ENCODE measurements at regions not wholly inside any gene's neighbourhood (a gene's known extent, or its start where the extent isn't known, plus 50 kb on each side); places are given as distances from the start of the nearest gene placed in this dataset.

DNA sequence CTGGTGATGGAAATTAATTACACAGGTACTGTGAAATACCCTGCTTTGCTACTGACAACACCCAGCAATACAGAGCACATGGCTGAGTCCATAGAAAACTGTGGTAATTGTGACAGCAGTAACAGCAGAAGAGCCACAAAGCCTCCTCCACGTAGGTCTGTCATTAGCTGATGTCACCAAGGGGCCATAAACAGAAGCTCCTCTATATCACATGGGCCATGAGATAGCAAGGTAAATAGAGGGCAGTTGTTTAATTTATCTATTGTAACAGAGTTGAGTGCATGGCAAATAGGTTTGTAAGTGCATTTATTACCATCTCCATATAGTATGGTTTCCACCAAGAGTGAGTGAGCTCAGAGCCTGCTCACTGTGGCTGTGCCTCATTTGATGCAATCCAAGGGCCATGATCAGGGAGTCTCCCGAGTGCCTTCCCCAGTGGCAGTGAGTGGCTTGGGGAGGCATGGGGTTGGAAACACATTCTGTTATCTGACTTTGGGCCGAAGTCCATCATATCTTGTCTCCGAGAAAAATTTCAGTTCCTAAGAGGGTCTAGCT, 281.2 kb downstream of the SKAP2 start (continued):
- no peak for TF ChIP-seq ZNF217 (IDR thresholded peaks at IDR 0.05)
- TF ChIP-seq IRF3 (IDR thresholded peaks at IDR 0.05) = no peak
- TF ChIP-seq FOXK2 (IDR thresholded peaks at IDR 0.05) = no peak
- TF ChIP-seq TCF3 (IDR thresholded peaks at IDR 0.05; ENCODE audit: borderline replicate concordance, insufficient read depth, low read depth, low read length) = no peak

DNA sequence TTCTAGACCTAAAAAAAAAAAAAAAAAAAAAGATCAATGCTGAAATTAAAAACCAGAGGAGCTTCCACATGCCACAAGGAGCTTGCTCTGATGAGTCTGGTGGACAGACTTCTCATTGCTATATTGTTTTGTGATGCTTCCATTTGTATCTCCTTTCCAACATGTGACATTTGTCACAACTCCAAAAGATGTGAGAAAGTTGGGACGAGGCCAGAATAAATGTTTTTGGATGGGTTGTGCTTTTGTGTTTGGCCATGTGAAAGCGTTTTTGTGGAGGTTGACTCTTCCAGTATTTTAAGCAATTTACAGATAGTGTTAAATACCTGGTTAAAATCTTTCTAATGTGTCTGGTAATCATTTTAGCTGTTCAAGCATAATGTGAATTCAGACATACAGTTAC, 280.1 kb downstream of the SKAP2 start:
- ATAC-seq = no peak
- POLR2A ChIA-PET = interaction anchor here (0.6 to 0.7 kb wide), 2 partner anchors 51 to 201 kb away, joined by 3 to 4 read pairs; no protein-coding TSS in a partner anchor

More for the DNA sequence above, 280.1 kb downstream of the SKAP2 start:
- Histone ChIP-seq H3K27ac (ENCODE audit: control insufficient read depth, insufficient read depth) (no peak overlapping the region), H3K4me2 (ENCODE audit: control insufficient read depth, insufficient read depth) (no peak overlapping the region), H3K4me3 (no peak overlapping the region), H4K20me1 (ENCODE audit: control insufficient read depth, insufficient read depth) (no peaks in the 10 kb centered on the region), H3K9ac (ENCODE audit: control insufficient read depth, insufficient read depth, low read length) (no peak overlapping the region), H3K79me2 (ENCODE audit: control insufficient read depth, insufficient read depth, low read length) (no peaks in the 10 kb centered on the region), H2AFZ (ENCODE audit: control insufficient read depth, low read depth, low read length) (no peak overlapping the region), H3K9me3 (replicated peaks; ENCODE audit: control insufficient read depth, insufficient read depth, low read length) (no peaks in the 10 kb centered on the region), H3K36me3 (ENCODE audit: control insufficient read depth in 2 of 2, insufficient read depth in 2 of 2, low read length in 1 of 2) (no peaks in the 10 kb centered on the region), H3K4me1 (ENCODE audit: control insufficient read depth, insufficient read depth, low read length) (no peaks in the 10 kb centered on the region), H3K27me3 (replicated peaks in 1 of 2; ENCODE audit: control insufficient read depth in 2 of 2, insufficient read depth in 2 of 2, low read length in 1 of 2) (peaks cover 0 to 2% of the 10 kb centered on the region in 2 experiments; a peak in 1 of 4 replicates)
- SMC1A ChIA-PET (ENCODE audit: uncharacterized antibody, unreplicated experiment) = no interaction called here
- 22% methylated on average over 2 of the region's 2 CpGs for WGBS (ENCODE audit: insufficient coverage, insufficient replicate concordance, low lambda C conversion rate, missing lambda C conversion rate)
- RAD21 ChIA-PET (ENCODE audit: unreplicated experiment) = interaction anchor here (0.7 kb wide), 1 partner anchor 167 kb away, joined by 5 read pairs; no protein-coding TSS in a partner anchor
- DNase-seq (ENCODE audit: low read depth, low spot score) = no peak
- BruUV-seq (replicated peaks) = no TSS peak
- in situ Hi-C loops (cut with MboI) = no loop called here
- CTCF ChIA-PET = no interaction called here
- no peak for FAIRE-seq
- intact Hi-C loops (cut with micrococcal nuclease; ENCODE audit: unreplicated experiment) = no loop called here
- no peak for TF ChIP-seq YBX1 (IDR thresholded peaks at IDR 0.05)
- no peak for TF ChIP-seq YY1 (IDR thresholded peaks at IDR 0.05; ENCODE audit: low read depth, low read length)
- TF ChIP-seq ATF3 (IDR thresholded peaks at IDR 0.05; ENCODE audit: borderline replicate concordance, extremely low read depth, low read depth, low read length) = no peak
- no peak for TF ChIP-seq TCF12 (IDR thresholded peaks at IDR 0.05; ENCODE audit: low read depth, low read length)
- TF ChIP-seq ZNF384 (IDR thresholded peaks at IDR 0.05; ENCODE audit: borderline replicate concordance, low read depth, low read length) = no peak
- TF ChIP-seq SREBF2 (IDR thresholded peaks at IDR 0.05; ENCODE audit: low read length) = no peak
- TF ChIP-seq IRF3 (IDR thresholded peaks at IDR 0.05) = no peak
- no peak for TF ChIP-seq NRF1 (conservative IDR thresholded peaks at IDR 0.05; ENCODE audit: low read depth, low read length)

Measured in GM12878 (cell line).